HCT116 (cell line): ENCODE measurements at regions not wholly inside any gene's neighbourhood (a gene's known extent, or its start where the extent isn't known, plus 50 kb on each side); places are given as distances from the start of the nearest gene placed in this dataset.

Experiments
- CBX3 ChIP-seq: IDR thresholded peaks from 2 replicates; pipeline ENCODE4 v1.6.1; 2012; ENCODE audit warnings: low read depth
- EGR1 ChIP-seq: IDR thresholded peaks from 2 replicates; pipeline ENCODE4 v1.6.1; 2012; ENCODE audit warnings: low read depth
- ELF1 ChIP-seq: IDR thresholded peaks from 2 replicates; pipeline ENCODE4 v1.6.1; 2012; ENCODE audit warnings: low read depth, borderline replicate concordance
- EZH2 ChIP-seq: fragments of 200-600 bp; sonication (generic); IDR thresholded peaks from 2 replicates; pipeline ENCODE4 v1.6.1; 2017; ENCODE audit warnings: antibody characterized with exemption, mixed run types
- POLR2A ChIP-seq: IDR thresholded peaks from 2 replicates; pipeline ENCODE4 v1.7.0; 2011; ENCODE audit warnings: borderline replicate concordance; ENCODE audit not compliant: insufficient read depth, insufficient read length; ENCODE audit errors: extremely low read depth
- POLR2AphosphoS5 ChIP-seq: IDR thresholded peaks from 2 replicates; pipeline ENCODE4 v1.6.1; 2011; ENCODE audit warnings: mild to moderate bottlenecking, low read depth, low read length, moderate library complexity
- RAD21 ChIP-seq: IDR thresholded peaks from 2 replicates; pipeline ENCODE4 v1.6.1; 2012; ENCODE audit warnings: low read depth, mild to moderate bottlenecking
- SIN3A ChIP-seq: IDR thresholded peaks from 2 replicates; pipeline ENCODE4 v1.6.1; 2012; ENCODE audit warnings: low read depth
- SP1 ChIP-seq: IDR thresholded peaks from 2 replicates; pipeline ENCODE4 v1.6.1; 2012; ENCODE audit warnings: low read depth
- ZFX ChIP-seq: fragments of 450-650 bp; IDR thresholded peaks from 2 replicates; pipeline ENCODE4 v1.6.1; 2017
- TF ChIP-seq, protein P1 (sequence below), 3 experiments: fragments of 200-600 bp in 1 of 3; sonication (generic) in 1 of 3; IDR thresholded peaks in 2 of 3; conservative IDR thresholded peaks in 1 of 3; 2 replicates each; pipeline ENCODE4 v1.5.1; 2012 to 2017; ENCODE audit warnings: low read depth in 2 of 3, low read length in 2 of 3, antibody characterized with exemption in 1 of 3, borderline replicate concordance in 1 of 3, control low read depth in 1 of 3, mild to moderate bottlenecking in 1 of 3, mixed read lengths in 1 of 3, mixed run types in 1 of 3, moderate library complexity in 1 of 3; ENCODE audit not compliant: insufficient read depth in 1 of 3
- TF ChIP-seq, protein P2 (sequence below): IDR thresholded peaks from 2 replicates; pipeline ENCODE4 v1.6.1; 2012; ENCODE audit warnings: low read depth

GRCh38 chr7:153859239-153859638, 193.0 kb upstream of the DPP6 start (continued):
- TF ChIP-seq, protein P1, sequence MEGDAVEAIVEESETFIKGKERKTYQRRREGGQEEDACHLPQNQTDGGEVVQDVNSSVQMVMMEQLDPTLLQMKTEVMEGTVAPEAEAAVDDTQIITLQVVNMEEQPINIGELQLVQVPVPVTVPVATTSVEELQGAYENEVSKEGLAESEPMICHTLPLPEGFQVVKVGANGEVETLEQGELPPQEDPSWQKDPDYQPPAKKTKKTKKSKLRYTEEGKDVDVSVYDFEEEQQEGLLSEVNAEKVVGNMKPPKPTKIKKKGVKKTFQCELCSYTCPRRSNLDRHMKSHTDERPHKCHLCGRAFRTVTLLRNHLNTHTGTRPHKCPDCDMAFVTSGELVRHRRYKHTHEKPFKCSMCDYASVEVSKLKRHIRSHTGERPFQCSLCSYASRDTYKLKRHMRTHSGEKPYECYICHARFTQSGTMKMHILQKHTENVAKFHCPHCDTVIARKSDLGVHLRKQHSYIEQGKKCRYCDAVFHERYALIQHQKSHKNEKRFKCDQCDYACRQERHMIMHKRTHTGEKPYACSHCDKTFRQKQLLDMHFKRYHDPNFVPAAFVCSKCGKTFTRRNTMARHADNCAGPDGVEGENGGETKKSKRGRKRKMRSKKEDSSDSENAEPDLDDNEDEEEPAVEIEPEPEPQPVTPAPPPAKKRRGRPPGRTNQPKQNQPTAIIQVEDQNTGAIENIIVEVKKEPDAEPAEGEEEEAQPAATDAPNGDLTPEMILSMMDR (IDR thresholded peaks at IDR 0.05 in 2 of 3, conservative IDR thresholded peaks at IDR 0.05 in 1 of 3; ENCODE audit: borderline replicate concordance in 1 of 3, insufficient read depth in 1 of 3, low read depth in 2 of 3, low read length in 2 of 3) = no peak
- TF ChIP-seq ZFX = no peak
- TF ChIP-seq EZH2 = no peak
- TF ChIP-seq SIN3A = no peak
- no peak for TF ChIP-seq EGR1
- TF ChIP-seq ELF1 = no peak
- no peak for TF ChIP-seq RAD21
- TF ChIP-seq POLR2AphosphoS5 = no peak
- no peak for TF ChIP-seq POLR2A
- no peak for TF ChIP-seq SP1
- TF ChIP-seq CBX3 = no peak
- TF ChIP-seq, protein P2, sequence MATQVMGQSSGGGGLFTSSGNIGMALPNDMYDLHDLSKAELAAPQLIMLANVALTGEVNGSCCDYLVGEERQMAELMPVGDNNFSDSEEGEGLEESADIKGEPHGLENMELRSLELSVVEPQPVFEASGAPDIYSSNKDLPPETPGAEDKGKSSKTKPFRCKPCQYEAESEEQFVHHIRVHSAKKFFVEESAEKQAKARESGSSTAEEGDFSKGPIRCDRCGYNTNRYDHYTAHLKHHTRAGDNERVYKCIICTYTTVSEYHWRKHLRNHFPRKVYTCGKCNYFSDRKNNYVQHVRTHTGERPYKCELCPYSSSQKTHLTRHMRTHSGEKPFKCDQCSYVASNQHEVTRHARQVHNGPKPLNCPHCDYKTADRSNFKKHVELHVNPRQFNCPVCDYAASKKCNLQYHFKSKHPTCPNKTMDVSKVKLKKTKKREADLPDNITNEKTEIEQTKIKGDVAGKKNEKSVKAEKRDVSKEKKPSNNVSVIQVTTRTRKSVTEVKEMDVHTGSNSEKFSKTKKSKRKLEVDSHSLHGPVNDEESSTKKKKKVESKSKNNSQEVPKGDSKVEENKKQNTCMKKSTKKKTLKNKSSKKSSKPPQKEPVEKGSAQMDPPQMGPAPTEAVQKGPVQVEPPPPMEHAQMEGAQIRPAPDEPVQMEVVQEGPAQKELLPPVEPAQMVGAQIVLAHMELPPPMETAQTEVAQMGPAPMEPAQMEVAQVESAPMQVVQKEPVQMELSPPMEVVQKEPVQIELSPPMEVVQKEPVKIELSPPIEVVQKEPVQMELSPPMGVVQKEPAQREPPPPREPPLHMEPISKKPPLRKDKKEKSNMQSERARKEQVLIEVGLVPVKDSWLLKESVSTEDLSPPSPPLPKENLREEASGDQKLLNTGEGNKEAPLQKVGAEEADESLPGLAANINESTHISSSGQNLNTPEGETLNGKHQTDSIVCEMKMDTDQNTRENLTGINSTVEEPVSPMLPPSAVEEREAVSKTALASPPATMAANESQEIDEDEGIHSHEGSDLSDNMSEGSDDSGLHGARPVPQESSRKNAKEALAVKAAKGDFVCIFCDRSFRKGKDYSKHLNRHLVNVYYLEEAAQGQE = no peak
